Vagina (tissue), 2 donors: ENCODE measurements at regions not wholly inside any gene's neighbourhood (a gene's known extent, or its start where the extent isn't known, plus 50 kb on each side); places are given as distances from the start of the nearest gene placed in this dataset.

Source experiments
- DNase-seq, 2 donors: peaks; one replicate each; pipeline ENCODE4 v3.0.0-alpha.2; 2017; ENCODE audit errors: extremely low spot score in 2 of 2
- H3K27ac ChIP-seq: fragments of 200-600 bp; sonication (generic); one replicate; pipeline ENCODE4 v1.5.1; 2019
- H3K27me3 ChIP-seq: fragments of 200-600 bp; sonication (generic); one replicate; pipeline ENCODE4 v1.5.1; 2019
- H3K36me3 ChIP-seq, 2 donors: fragments of 200-600 bp; sonication (generic); one replicate each; pipeline ENCODE4 v1.5.1; 2017 to 2019
- H3K4me1 ChIP-seq: fragments of 200-600 bp; sonication (generic); one replicate; pipeline ENCODE4 v1.5.1; 2019
- H3K4me3 ChIP-seq, 2 donors: fragments of 200-600 bp; sonication (generic); 1 replicate in 1 of 2; 2 replicates in 1 of 2; pipeline ENCODE4 v1.5.1; 2016 to 2019
- H3K9me3 ChIP-seq: fragments of 200-600 bp; sonication (generic); one replicate; pipeline ENCODE4 v1.5.1; 2019
- CTCF ChIP-seq, 3 experiments: fragments of 450-650 bp in 2 of 3; fragments of 200-600 bp in 1 of 3; sonication (generic) in 1 of 3; IDR thresholded peaks; one replicate each; pipeline ENCODE4 v1.5.1; 2017 to 2019; ENCODE audit warnings: antibody characterized with exemption in 3 of 3, mild to moderate bottlenecking in 2 of 3, moderate library complexity in 2 of 3
- POLR2A ChIP-seq, 2 donors: fragments of 450-650 bp; IDR thresholded peaks; one replicate each; pipeline ENCODE4 v1.6.1; 2017; ENCODE audit warnings: antibody characterized with exemption in 2 of 2, mild to moderate bottlenecking in 2 of 2, moderate library complexity in 2 of 2
- POLR2AphosphoS5 ChIP-seq, 2 donors: sonication (generic); formaldehyde crosslinking; IDR thresholded peaks; one replicate each; pipeline ENCODE4 v1.9.0; 2017; ENCODE audit warnings: antibody characterized with exemption in 2 of 2, mild to moderate bottlenecking in 2 of 2, low read depth in 1 of 2; ENCODE audit not compliant: insufficient read depth in 1 of 2
- intact Hi-C: fragments of 100-400 bp; cut with DNase I; formaldehyde crosslinking; loops from one replicate; pipeline ENCODE4 v1.15.1; 2023

GRCh38 chr6:167683028-167683862 lies 143.5 kb upstream of the AFDN start:
- intact Hi-C loops: no loop called here
- H3K27ac ChIP-seq: peak overlapping the region; percentile 36
- peak; percentile 26 to 83 for TF ChIP-seq POLR2AphosphoS5 (IDR thresholded peaks at IDR 0.05; ENCODE audit: insufficient read depth in 1 of 2, low read depth in 1 of 2)
- no peak for TF ChIP-seq CTCF (IDR thresholded peaks at IDR 0.05)
- TF ChIP-seq POLR2A (IDR thresholded peaks at IDR 0.05): no peak
- no peak for DNase-seq
- no peaks in the 10 kb centered on the region for H3K36me3 ChIP-seq
- H3K27me3 ChIP-seq: no peaks in the 10 kb centered on the region
- H3K4me1 ChIP-seq: peaks cover 8% of the 10 kb centered on the region
- no peak overlapping the region for H3K4me3 ChIP-seq
- H3K9me3 ChIP-seq: no peaks in the 10 kb centered on the region

- intact Hi-C loops: no loop called here
- no peaks in the 10 kb centered on the region for H3K9me3 ChIP-seq
- DNase-seq: no peak
Measured at GRCh38 chr6:167684276-167685104, 142.2 kb upstream of the AFDN start.

GRCh38 chr6:167685654-167686053 lies 141.1 kb upstream of the AFDN start:
- H3K4me3 ChIP-seq: no peak overlapping the region
- no peaks in the 10 kb centered on the region for H3K9me3 ChIP-seq
- TF ChIP-seq POLR2AphosphoS5 (IDR thresholded peaks at IDR 0.05; ENCODE audit: insufficient read depth in 1 of 2, low read depth in 1 of 2) (no peak), CTCF (IDR thresholded peaks at IDR 0.05) (no peak), POLR2A (IDR thresholded peaks at IDR 0.05) (no peak)
- no peak for DNase-seq
- intact Hi-C loops: no loop called here
- no peak overlapping the region for H3K27ac ChIP-seq
- no peaks in the 10 kb centered on the region for H3K36me3 ChIP-seq
- H3K4me1 ChIP-seq: no peaks in the 10 kb centered on the region
- no peaks in the 10 kb centered on the region for H3K27me3 ChIP-seq

More at GRCh38 chr6:167684276-167685104, 142.2 kb upstream of the AFDN start:
- no peaks in the 10 kb centered on the region for H3K36me3 ChIP-seq
- H3K4me3 ChIP-seq: no peak overlapping the region
- no peaks in the 10 kb centered on the region for H3K27me3 ChIP-seq
- no peaks in the 10 kb centered on the region for H3K4me1 ChIP-seq
- no peak overlapping the region for H3K27ac ChIP-seq
- TF ChIP-seq CTCF (IDR thresholded peaks at IDR 0.05) (no peak), POLR2AphosphoS5 (IDR thresholded peaks at IDR 0.05; ENCODE audit: insufficient read depth in 1 of 2, low read depth in 1 of 2) (no peak), POLR2A (IDR thresholded peaks at IDR 0.05) (no peak)

GRCh38 chr6:167686204-167686893 lies 140.4 kb upstream of the AFDN start:
- Histone ChIP-seq H3K27ac (no peak overlapping the region), H3K27me3 (no peaks in the 10 kb centered on the region), H3K9me3 (no peaks in the 10 kb centered on the region), H3K4me1 (no peaks in the 10 kb centered on the region), H3K4me3 (no peak overlapping the region), H3K36me3 (no peaks in the 10 kb centered on the region)
- TF ChIP-seq POLR2A (IDR thresholded peaks at IDR 0.05): no peak
- no peak for TF ChIP-seq POLR2AphosphoS5 (IDR thresholded peaks at IDR 0.05; ENCODE audit: insufficient read depth in 1 of 2, low read depth in 1 of 2)
- TF ChIP-seq CTCF (IDR thresholded peaks at IDR 0.05): no peak
- intact Hi-C loops: no loop called here
- DNase-seq: no peak
